Renal cortical epithelial cell (primary cell): ENCODE measurements at regions not wholly inside any gene's neighbourhood (a gene's known extent, or its start where the extent isn't known, plus 50 kb on each side); places are given as distances from the start of the nearest gene placed in this dataset.
"Not testable (repeated sequence)": the region's sequence is repeated elsewhere in the genome, so short reads cannot be mapped to it uniquely, and the experiment has no call there.

Source experiments
- DNase-seq: peaks from one replicate; pipeline ENCODE4 v3.0.0-alpha.2; 2011; ENCODE audit warnings: low read depth

DNA sequence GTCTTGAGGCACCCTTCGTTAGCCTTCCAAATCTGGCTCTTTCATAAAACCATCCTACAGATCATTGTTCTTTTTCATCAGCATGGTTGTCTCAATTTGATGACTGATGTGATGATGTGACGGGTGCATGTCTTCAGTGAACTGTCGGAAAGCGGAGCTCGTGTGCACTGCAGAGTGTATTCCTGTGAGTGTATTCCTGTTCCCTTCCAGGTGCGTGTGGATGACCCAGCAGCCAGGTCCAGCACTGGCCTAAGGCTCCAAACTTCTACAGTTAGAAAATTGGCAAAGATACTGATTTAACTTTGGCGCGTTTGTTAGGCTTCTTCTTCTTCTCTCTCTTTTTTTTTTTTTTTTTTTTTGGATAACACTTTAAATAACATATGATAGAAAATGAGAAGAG, 314.8 kb upstream of the SPATA31A3 start:
- DNase-seq, result not testable (repeated sequence)

DNA sequence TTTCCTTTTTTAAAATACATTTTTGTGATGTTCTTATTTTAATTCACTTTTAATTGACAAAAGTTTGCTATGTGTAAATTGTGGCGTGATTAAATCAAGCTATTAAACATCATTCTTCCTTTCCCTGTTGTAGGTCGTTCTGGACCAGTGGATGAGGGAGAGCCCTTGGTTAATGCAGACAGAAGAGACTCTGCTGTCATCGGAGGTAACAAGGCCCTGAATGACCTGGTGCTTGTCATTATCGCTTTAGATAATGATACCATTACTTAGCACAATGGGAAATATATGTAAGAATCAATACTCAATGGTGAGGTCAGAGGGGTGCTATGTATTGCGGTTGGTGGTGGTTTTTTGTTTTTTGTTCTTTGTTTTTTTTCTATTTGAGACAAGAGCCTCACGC, 296.4 kb upstream of the SPATA31A3 start:
- DNase-seq, result not testable (repeated sequence)

DNA sequence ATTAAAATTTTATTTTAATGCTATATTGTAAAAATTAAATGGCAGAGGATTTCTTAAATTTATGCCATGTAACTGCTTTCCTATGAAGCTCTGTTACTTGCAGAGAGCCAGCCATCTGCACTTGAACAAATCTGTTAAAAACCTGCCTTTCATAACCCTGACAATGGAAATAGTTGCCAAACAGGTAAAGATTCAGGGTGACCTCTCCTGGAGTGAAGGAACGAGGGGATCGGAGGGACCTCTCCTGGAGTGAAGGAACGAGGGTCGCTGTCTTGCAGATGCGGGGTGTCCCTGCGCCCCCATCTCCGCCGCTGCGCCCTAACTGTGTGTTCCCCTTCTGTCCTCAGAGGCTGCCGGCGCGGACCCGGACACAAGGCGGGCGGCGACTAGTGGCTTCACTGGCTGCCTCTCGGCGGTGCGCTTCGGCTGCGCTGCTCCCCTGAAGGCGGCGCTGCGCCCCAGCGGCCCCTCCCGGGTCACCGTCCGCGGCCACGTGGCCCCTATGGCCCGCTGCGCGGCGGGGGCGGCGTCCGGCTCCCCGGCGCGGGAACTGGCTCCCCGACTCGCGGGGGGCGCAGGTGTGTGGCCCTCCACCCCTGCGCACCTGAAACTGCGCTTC, 295.9 kb upstream of the SPATA31A3 start:
- DNase-seq, result not testable (repeated sequence)

DNA sequence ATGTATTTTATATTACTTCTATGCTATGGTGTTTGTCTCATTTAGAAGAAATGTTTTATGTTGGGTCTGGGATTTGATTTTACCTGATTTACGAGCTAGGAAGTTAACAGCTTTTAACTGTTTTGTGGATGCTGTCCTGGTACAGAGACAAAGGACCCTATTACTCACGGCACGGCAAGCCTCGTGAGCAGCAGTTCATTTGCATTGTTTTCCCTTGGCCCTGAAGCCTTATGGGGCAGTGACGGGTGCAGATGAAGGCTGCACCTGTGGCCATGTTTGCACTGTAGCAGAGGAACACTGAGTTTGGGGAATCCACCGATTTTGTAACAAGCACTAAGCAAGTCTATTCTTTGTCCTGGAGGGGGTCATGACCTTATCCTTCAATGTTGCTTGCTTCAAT, 291.9 kb upstream of the SPATA31A3 start:
- DNase-seq, result not testable (repeated sequence)

DNA sequence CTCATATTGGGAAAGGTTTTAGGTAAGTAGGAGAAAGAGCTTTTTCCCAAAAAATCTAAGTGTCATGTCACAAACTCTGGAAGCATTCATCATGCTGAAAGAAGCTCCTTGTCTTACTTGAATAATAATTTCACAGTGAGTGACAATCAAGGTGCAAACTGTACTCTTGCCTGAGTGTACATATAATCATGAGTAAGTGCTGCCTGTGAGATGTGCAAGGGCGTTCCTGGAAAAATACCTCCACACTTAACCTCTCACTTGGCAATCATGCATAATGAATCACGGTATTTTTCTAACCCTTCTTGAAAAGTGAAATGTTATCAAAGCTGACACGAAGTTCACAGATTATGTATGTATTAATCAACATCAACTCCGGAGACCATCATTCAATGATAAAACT, 289.2 kb upstream of the SPATA31A3 start:
- DNase-seq, result not testable (repeated sequence)

DNA sequence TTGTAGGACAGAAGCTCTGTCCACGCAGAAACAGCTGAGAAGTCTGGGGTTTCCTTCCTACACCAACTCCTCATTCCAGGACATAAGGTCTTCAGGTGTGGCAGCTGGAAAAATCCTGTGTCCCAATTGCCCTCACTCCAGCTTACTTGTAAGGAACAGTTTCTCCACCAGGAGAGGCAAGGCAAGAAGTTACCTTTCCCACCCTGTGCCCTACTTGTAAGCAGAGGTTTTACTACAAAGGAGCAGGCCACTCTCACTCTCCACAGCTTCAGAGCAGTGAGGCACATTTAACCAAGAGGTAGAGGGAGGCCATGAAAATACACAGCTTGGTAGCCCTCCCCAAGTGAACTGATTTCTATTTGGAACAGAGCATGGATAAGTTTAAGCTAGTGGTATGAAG, 277.3 kb upstream of the SPATA31A3 start:
- DNase-seq, result not testable (repeated sequence)

DNA sequence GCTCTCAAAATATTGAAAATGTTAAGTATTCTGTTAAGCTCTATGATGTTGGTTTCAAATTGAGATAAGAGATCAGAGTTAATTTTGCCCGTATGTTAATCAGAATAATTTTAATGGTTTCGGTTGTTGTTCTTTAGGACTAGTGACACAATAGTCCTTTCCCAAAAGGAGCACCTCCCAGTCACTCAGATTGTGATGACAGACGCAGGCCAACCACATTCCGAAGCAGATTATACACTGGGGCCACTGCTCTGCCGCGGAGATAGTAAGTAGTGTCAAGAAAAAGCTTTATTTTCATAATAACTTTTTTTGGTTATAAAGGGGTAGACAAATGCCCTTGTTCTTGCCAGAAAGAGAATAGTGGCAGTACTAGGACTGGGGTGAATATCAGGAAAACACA, 265.5 kb upstream of the SPATA31A3 start:
- not testable (repeated sequence) for DNase-seq

DNA sequence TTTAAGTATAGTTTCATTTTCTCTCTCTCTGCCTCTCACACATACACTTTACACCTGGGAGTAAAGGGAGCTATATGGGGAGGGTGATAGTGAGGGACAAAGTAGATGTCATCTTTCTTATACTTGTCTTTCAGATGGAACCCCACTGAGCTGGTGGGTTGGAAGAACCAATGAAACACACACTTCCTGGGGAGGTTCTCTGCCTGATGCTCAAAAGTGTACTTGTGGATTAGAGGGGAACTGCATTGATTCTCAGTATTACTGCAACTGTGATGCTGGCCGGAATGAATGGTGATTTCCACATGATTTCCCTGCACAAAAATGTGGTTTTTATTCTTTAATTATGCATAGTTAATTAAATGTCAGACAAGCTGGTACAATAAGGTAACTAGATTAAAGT, 256.6 kb upstream of the SPATA31A3 start:
- DNase-seq, result not testable (repeated sequence)

DNA sequence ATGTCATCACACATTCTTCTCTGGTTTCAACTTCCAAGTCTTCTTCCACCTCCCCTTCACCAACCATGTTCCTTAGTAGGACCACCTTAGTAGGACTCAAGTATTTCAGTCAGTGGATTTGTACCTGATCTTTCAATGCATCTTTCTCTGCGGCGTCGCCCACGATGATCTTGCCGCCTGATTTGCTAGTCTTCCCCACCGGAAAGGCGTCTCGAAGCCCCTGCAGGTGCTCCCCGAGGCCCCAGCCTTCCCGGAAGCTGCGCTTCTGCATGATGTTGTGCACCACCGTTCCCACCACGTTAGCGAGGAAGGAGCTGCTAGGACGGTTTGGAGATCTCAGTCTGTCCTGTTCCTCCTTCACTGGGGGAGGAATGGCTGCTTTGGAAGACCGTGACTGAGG, 219.7 kb upstream of the SPATA31A3 start:
- not testable (repeated sequence) for DNase-seq

DNA sequence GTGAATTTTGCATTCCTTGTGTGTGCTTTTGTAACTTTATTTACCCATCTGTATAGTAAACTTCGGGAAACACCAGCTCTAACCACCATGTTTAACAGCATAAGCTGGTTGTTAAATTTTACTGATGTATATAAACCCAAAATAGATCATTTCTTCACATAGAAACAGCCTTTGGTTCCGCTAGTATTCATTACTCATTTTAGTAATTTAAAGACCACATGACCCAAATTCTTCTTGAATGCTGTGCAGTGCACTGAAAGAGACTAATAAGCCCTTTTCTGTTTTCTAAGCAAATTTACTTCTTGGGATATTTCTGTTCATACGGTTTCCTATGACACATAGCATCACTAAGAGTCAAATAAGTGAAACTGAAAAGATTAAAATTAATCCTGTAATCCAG, 218.5 kb upstream of the SPATA31A3 start:
- DNase-seq, result not testable (repeated sequence)

DNA sequence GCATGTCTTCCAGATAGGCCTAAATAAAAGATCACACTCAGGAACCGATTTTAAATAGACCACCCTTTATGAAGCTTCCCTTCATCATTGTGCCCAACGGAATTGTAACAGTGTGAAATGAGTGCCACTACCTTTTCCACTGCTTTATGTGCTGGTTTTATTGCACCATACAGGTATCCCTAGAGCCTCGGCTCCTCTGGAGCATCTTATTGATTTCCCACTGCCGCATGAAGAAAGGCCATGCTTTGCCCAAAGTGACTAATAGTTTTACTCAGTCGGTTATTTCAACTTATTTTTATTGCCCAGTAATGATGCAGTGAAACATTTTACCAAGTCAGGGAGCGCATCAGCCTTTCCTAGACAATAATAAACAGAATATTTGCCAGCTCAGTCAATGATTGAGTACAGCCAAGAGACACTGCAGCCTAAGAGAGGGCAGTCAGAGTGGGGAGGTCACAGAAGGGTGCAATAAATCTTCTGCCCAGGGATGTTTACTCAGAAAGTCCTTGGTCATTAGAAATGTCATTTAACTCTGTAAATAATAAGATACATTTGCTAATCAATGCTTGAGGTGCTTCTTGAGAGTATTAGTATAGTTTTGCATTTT, 216.6 kb upstream of the SPATA31A3 start:
- not testable (repeated sequence) for DNase-seq

DNA sequence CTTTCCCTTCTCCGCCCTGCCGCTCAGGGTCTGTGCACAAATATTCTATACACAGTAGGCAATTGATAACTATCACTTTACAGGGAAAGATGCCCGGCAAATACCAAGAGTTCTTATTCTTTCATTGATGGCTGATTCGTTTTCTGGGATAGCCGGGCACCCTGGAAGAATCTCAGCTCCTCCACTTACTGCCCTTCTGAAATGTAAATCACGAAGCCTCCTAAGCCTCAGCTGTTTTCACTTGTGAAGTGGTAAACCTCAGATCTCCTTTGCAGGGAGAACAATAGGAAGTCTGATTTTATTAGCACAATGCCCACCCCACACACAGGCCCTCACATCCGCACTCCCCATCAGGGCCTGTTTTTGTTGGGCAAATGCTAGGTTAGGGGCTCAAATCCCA, 203.8 kb upstream of the SPATA31A3 start:
- DNase-seq, result not testable (repeated sequence)

DNA sequence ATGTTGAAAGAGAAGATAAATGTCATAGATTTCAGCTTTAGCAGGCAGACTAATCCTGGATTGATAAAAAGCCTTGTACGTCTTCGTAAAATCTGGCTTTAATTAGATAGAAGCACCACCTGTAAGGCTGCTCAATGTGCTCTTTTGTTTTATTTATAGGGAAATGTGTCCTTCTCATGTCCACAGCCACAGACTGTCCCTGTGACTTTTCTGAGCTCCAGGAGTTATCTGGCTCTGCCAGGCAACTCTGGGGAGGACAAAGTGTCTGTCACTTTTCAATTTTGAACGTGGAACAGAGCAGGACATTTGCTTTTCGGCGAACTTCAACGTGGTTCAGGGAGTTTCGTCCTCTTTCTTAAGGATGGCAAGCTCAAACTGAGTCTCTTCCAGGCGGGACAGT, 203.0 kb upstream of the SPATA31A3 start:
- DNase-seq, result not testable (repeated sequence)

DNA sequence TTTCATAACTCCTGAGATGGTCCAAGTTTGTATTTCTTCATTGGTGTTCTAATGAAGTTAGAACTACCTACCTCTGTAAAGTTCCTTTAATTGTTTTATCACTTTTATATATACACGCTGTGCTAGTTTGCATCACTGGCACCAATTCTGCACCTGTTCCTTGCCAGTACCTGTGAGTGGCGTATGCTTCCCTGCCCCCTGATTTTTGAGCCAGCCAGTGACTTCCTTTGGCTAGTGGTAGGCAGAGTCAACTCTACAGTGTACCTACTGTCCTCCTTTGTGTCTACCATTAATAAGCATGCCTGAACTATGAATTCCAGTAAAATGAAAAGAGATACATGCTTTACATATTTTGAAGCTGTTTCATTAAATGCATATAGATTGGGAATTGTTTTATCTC, 186.8 kb upstream of the SPATA31A3 start:
- DNase-seq, result not testable (repeated sequence)

DNA sequence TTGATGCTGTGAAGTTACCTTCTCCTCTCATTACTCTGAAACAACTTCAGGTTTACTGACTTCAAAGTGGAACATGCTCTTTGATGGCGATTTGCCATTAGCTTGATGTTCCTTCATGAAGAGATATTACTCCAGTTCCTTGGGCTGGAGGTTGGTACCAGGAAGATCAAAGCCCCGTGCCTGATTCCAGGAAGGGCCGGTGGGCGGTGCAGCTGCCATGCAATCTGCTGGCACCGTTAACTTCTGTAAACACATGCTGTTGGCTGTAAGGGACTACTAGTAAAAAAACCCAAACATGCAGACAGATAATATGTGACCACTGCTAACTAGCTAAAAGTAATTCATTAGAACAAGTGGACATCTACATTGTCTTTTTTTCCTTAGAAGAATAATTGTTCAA, 182.8 kb upstream of the SPATA31A3 start:
- DNase-seq, result not testable (repeated sequence)

DNA sequence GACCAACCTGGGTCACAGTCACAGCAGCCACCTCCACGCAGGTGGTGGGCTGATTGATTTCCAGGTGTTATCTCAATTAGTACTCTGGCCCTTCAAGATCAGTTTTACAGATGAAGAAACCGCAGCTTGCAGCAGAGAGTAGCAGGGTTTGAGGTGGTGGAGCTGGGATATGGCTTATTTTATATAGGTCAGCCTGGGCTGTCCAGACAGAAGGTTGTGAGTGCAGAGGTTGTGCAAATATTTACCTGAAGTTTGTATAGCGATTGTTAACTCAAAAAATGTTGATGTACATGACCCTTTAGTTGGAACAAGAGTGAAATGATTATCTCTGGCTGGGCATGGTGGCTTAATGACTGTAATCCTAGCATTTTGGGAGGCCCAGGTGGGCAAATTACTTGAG, 179.4 kb upstream of the SPATA31A3 start:
- not testable (repeated sequence) for DNase-seq

DNA sequence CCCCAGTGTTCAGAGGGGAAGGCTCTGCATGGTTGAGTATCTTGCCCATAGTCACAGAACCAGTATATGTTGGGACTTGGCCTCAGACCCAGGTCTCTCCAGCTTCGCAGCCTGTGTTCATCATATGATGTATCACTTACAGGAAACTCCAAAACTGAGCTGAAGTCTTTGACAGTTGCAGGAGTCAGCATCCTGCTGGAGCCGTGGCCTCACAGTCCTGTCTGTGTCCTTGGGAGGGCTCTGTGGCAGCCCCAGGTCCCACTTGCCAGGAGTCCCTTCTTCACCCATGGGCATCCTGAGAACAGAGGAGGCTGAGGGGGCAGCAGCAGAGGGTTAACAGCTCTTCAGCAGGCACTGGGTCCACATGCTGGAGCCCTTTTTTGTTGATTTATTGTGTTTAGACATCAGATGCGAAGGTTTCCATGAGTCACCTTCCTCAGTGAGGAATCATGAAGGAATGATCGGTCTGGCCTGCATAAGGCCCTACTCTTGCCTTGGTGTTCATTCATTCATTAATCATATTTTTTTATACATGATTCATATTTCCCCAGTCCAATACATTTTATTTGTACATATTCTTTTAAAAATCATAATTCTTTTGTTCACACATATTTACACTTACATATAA, 176.3 kb upstream of the SPATA31A3 start:
- not testable (repeated sequence) for DNase-seq

DNA sequence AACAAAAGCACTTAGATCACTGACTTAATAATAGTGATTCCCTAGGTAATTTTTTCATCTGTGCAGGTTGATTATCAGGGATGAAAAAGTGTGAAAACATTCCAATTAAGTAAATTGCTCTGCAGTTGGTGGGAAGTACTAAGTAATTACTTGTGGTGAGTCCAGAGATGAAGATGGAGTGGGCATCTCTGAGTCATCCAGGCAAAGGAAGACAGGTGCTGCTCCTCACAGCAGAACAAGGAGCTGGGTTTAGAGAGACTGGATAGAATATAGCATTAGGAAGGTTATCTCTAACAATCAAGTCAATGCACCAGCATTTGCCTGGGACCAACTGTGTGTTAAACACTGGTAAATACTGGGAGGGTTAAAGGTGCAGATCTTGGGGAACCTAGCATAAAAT, 174.0 kb upstream of the SPATA31A3 start:
- not testable (repeated sequence) for DNase-seq

DNA sequence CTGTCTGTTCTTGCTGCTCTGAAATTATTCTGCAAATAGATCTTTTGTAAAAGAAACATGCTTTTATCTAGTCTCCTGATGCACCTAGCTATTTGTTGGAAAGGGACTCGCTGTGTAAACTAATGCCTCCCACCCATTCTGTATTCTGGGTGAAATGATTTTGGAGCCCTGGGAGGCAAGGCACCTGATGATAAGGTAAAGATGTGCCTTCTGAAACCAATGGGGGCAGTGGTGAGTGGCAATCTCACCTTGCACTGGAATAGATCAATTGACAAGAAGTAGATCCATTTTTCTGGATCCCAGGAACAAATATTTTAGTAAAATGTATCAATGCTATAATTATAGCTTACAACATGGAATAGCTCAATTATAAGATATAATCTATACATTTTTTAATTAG, 170.5 kb upstream of the SPATA31A3 start:
- DNase-seq, result not testable (repeated sequence)

DNA sequence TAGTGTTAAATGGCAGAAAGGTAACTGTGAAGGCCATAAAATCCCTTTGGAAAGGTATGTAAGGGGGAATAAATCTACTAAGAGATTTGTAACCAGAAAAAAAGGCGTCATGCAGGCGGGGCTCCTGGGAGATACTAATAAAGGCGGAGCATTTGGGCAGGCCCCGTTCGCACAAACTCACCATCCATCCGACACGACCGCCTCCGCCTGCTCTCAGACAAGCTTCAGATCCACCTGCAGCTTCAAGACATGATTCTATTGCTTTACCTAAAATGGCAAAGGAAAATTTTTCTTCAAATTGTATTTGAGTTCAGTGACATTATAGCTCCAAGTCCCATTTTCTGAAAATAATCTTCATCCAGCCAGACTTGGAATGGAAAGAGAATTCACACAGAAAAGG, 162.9 kb upstream of the SPATA31A3 start:
- DNase-seq, result not testable (repeated sequence)

DNA sequence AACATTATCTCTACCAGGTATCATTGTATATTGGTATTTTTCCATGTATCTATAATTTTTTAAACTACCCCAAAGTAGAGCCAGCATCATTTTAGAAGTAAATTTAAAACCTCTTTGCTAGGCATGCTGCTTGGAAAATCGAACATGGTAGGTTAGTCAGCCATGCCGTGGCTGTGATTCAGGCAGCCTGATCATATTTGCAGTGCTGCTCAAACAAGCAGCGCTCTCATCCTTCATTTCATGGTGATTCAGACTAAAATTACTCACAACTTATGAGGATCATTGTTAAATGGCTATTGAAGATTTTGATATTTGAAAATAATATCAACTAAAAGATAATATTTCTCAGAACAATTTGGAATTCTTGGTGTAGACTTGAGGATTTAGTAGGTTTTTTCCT, 161.2 kb upstream of the SPATA31A3 start:
- not testable (repeated sequence) for DNase-seq

DNA sequence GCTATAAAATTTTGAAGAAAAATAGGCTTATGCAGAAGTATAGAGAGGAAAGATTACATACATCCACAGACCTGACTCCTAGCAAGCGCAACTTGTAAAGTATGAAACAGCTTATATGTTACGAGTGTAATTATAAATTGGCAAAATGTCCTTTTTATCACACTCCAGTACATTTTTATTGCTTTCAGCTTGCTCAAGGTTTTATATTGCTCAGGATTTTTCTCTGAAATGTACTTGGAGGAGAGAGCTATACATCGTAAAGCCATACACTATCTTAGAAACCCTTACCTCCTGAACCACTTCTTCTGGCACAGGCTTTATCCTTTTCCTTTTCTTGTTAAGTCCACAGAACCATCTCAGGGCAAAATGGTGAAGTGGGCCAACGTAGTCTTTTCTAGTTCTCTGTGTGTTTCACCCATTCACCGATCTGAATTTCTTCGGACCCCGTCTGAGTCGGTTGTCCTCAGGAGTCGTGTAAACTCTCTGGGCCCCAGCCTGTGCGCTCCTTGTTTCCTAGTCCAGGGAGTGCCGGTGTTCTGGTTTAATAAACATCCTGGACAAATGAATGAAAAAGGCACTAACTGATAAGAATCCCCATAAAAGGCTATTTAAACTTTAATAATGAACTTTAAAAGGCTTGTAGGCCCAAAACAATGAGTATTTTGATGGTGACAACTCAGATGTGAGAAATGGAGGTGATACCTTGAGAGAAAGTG, 150.2 kb upstream of the SPATA31A3 start:
- not testable (repeated sequence) for DNase-seq

DNA sequence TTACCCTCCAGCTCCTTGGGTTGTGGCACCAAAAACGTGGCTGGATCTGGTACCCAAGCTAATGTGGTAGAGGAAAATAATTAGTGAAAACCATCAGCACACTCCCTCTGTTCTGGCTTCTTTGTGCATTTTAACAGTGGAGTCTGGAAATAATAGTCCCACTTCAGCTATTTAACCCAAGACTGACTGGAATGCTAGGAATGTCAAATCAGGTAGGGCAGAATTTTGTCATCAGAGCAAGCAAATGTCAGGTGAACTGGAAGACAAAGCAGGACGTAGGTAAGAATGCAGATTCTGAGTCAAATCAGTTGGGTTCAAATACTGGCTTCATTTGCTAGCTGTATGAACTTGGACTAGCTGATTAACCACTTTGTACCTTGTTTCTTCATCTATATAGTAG, 144.0 kb upstream of the SPATA31A3 start:
- not testable (repeated sequence) for DNase-seq
